Kidney (tissue), 13 donors: ENCODE measurements at regions not wholly inside any gene's neighbourhood (a gene's known extent, or its start where the extent isn't known, plus 50 kb on each side); places are given as distances from the start of the nearest gene placed in this dataset.
A peak's percentile ranks its signal among the peaks of the same experiment; 100 is the strongest.

Source experiments
- DNase-seq, 5 donors: peaks; one replicate each; pipeline ENCODE4 v3.0.0-alpha.2; 2013 to 2020
- FAIRE-seq: peaks from 2 replicates; lab custom pipeline; 2012; peaks lifted over from hg19 to GRCh38; lab: Jason Lieb, UNC
- H3K27ac ChIP-seq, 2 donors: one replicate each; pipeline ENCODE4 v1.7.0; 2013; ENCODE audit warnings: low read depth in 2 of 2, low read length in 2 of 2, inconsistent platforms in 1 of 2
- H3K27me3 ChIP-seq: one replicate; pipeline ENCODE4 v1.7.1; 2013; ENCODE audit warnings: low read length, inconsistent platforms; ENCODE audit not compliant: control insufficient read depth, insufficient read depth
- H3K36me3 ChIP-seq, 3 donors: one replicate each; pipeline versions ENCODE4 v1.7.0 to v1.7.1; 2013; ENCODE audit warnings: low read length in 3 of 3, control low read depth in 1 of 3, inconsistent platforms in 1 of 3; ENCODE audit not compliant: insufficient read depth in 3 of 3, control insufficient read depth in 2 of 3
- H3K4me1 ChIP-seq, 3 donors: one replicate each; pipeline versions ENCODE4 v1.7.0 to v1.7.1; 2013; ENCODE audit warnings: low read length in 3 of 3, inconsistent platforms in 1 of 3, low read depth in 1 of 3; ENCODE audit not compliant: control insufficient read depth in 2 of 3, insufficient read depth in 2 of 3
- H3K4me3 ChIP-seq, 3 donors: one replicate each; pipeline versions ENCODE4 v1.7.0 to v1.8.1; 2013; ENCODE audit warnings: low read length in 3 of 3, control low read depth in 1 of 3, inconsistent platforms in 1 of 3
- H3K9ac ChIP-seq, 3 donors: one replicate each; pipeline versions ENCODE4 v1.7.0 to v1.7.1; 2013; ENCODE audit warnings: low read length in 3 of 3, control low read depth in 1 of 3, inconsistent platforms in 1 of 3
- H3K9me3 ChIP-seq, 3 donors: one replicate each; pipeline versions ENCODE4 v1.7.0 to v1.7.1; 2013; ENCODE audit warnings: low read length in 3 of 3, control low read depth in 1 of 3, inconsistent platforms in 1 of 3; ENCODE audit not compliant: control insufficient read depth in 2 of 3, insufficient read depth in 1 of 3
- intact Hi-C: fragments of 100-400 bp; cut with DNase I; formaldehyde crosslinking; loops from one replicate; pipeline ENCODE4 v1.11.1; 2022
- TF ChIP-seq, protein P1 (sequence below): IDR thresholded peaks from 3 replicates; pipeline ENCODE4 v1.5.1; 2012; ENCODE audit warnings: mild to moderate bottlenecking, moderate library complexity, borderline replicate concordance; ENCODE audit not compliant: insufficient read depth; ENCODE audit errors: extremely low read depth
- donor health status: control.
- donor health status: control.
- donor health status: control.
- donor health status: control.
- donor health status: control.
- donor health status: DM: yes; HTN: yes; CAD: no.
- donor health status: Normal renal cell carcinoma (clear cell type).

DNA sequence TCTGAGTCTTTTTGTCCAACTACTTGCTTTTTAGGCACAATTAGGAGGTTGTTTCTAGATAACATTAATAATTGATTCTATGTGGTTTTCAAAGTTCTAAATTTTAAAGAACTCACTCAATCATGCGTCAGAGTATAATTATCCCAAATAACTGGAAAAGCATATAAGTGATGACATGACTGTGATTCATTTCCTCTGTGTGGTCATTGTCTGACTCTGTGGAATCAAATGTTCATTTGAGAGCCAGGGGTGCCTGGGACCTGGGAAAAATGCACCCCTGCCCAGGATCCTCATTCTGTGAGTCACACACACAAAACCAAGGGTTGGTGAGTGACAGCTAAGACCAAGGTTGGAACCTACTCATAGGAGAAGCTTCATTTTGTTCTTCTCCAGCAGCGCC is 127.1 kb upstream of the MLIP start:
- Histone ChIP-seq H3K9ac (no peak overlapping the region), H3K27ac (no peak overlapping the region), H3K27me3 (no peaks in the 10 kb centered on the region), H3K9me3 (no peaks in the 10 kb centered on the region), H3K4me1 (no peaks in the 10 kb centered on the region), H3K36me3 (no peaks in the 10 kb centered on the region), H3K4me3 (no peak overlapping the region)
- no peak for FAIRE-seq
- TF ChIP-seq, protein P1, sequence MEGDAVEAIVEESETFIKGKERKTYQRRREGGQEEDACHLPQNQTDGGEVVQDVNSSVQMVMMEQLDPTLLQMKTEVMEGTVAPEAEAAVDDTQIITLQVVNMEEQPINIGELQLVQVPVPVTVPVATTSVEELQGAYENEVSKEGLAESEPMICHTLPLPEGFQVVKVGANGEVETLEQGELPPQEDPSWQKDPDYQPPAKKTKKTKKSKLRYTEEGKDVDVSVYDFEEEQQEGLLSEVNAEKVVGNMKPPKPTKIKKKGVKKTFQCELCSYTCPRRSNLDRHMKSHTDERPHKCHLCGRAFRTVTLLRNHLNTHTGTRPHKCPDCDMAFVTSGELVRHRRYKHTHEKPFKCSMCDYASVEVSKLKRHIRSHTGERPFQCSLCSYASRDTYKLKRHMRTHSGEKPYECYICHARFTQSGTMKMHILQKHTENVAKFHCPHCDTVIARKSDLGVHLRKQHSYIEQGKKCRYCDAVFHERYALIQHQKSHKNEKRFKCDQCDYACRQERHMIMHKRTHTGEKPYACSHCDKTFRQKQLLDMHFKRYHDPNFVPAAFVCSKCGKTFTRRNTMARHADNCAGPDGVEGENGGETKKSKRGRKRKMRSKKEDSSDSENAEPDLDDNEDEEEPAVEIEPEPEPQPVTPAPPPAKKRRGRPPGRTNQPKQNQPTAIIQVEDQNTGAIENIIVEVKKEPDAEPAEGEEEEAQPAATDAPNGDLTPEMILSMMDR = no peak
- no peak for DNase-seq
- intact Hi-C loops = no loop called here

DNA sequence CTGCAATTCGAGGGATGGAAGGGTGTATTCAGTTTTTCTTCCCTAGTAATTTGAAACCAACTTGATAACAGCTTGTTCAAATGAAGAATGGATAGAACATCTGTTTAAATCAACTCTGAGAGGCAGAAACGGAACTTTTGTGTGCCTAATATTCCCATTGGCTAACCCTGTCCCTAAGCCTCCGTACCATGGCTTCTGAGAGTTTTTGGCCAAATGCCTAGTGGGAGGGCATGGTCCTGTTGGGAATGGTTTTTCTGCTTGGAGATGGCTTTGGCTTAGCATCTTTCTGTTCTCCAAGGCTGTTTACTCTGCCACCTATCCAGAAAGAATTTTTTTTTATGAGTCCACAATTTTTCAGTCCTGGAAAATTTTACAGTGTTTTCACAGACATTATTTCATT is 126.7 kb upstream of the MLIP start:
- TF ChIP-seq, protein P1 = no peak
- FAIRE-seq = no peak
- no peaks in the 10 kb centered on the region for H3K9me3 ChIP-seq

DNA sequence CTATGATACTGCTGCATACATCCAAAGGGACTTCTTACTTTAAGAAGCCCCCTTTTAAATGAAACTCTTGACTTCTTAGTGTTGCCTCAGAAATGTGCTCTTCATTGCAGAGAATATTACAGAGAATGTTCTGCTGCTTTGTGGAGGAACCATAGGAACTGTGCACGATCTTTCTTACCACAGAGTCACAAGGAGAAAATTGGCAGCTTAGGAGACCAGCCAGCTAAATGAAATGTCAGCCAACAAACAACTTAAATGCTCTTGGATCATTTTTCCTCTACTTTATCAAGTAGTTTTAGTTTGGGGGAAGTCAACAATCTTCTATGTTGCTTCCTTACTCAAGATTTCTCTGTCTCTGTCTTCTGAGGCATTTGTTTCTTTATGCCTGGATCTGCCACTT is 125.9 kb upstream of the MLIP start:
- DNase-seq (no peak), FAIRE-seq (no peak)
- H3K4me1 ChIP-seq = no peaks in the 10 kb centered on the region
- H3K36me3 ChIP-seq = no peaks in the 10 kb centered on the region
- H3K4me3 ChIP-seq = no peak overlapping the region
- no peak overlapping the region for H3K27ac ChIP-seq
- no peak overlapping the region for H3K9ac ChIP-seq
- TF ChIP-seq, protein P1 = no peak
- intact Hi-C loops = no loop called here
- no peaks in the 10 kb centered on the region for H3K27me3 ChIP-seq
- no peaks in the 10 kb centered on the region for H3K9me3 ChIP-seq

More for the DNA sequence above, 126.7 kb upstream of the MLIP start:
- Histone ChIP-seq H3K4me3 (no peak overlapping the region), H3K27ac (no peak overlapping the region), H3K36me3 (no peaks in the 10 kb centered on the region), H3K9ac (no peak overlapping the region), H3K4me1 (no peaks in the 10 kb centered on the region), H3K27me3 (no peaks in the 10 kb centered on the region)
- intact Hi-C loops = no loop called here
- no peak for DNase-seq

DNA sequence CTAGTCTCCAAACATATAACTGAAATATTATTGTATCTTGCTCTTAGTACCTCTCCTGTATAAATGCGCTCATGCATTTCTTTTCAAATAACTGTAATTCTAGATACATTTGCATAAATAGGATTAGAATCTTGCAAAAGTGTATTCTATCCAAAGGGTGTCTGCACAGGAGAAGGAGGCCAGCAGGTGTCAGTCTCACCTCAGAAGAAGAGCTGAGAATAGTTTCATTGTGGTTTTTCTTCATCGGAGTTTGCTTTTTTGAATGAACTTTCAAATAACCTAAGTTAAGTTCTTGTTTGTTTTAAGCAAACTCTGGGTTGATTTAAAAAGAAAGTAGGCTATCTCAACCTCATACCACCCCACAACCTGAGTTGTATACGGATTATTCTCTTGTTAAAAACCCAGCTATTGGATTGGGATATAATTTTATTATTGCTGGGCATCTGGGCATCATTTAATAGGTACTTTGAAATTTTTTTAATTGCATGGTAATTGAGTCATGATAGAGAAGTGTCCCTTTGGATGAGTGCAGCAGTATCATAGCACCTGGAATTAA is 125.0 kb upstream of the MLIP start:
- DNase-seq = peak in 3 of 5 donors; percentile 66 to 78 (median 70)
- TF ChIP-seq, protein P1 = peak; percentile 77
- no peak for FAIRE-seq
- no peak overlapping the region for H3K9ac ChIP-seq
- intact Hi-C loops = no loop called here
- no peaks in the 10 kb centered on the region for H3K27me3 ChIP-seq
- no peak overlapping the region for H3K27ac ChIP-seq
- H3K36me3 ChIP-seq = no peaks in the 10 kb centered on the region
- no peaks in the 10 kb centered on the region for H3K4me1 ChIP-seq
- no peak overlapping the region for H3K4me3 ChIP-seq
- no peaks in the 10 kb centered on the region for H3K9me3 ChIP-seq
